ENCODE measurements at regions not wholly inside any gene's neighbourhood (a gene's known extent, or its start where the extent isn't known, plus 50 kb on each side); places are given as distances from the start of the nearest gene placed in this dataset.

- no peak for TF ChIP-seq ATF2 (CRISPR knock-in tag; IDR thresholded peaks at IDR 0.05; ENCODE audit: borderline replicate concordance, low read depth)
- no peak for TF ChIP-seq EMX1 (CRISPR knock-in tag; IDR thresholded peaks at IDR 0.05)
- no peak for TF ChIP-seq KAT7 (CRISPR knock-in tag; IDR thresholded peaks at IDR 0.05; ENCODE audit: borderline replicate concordance)
- no peak for TF ChIP-seq SMAD4 (CRISPR knock-in tag; IDR thresholded peaks at IDR 0.05)
- TF ChIP-seq MAX (CRISPR knock-in tag; IDR thresholded peaks at IDR 0.05), result no peak
- no peak for TF ChIP-seq ZNF423 (CRISPR knock-in tag; IDR thresholded peaks at IDR 0.05)
Measured at GRCh38 chr1:238186887-238187574, 296.3 kb upstream of the ZP4 start (continued).

- Mint-ChIP-seq H3K27ac (peak overlapping the region; percentile 78), H3K27me3 (ENCODE audit: low read depth) (no peaks in the 10 kb centered on the region), H3K9me3 (peaks cover 35% of the 10 kb centered on the region), H3K4me1 (peaks cover 49% of the 10 kb centered on the region), H3K36me3 (peaks cover 29% of the 10 kb centered on the region), H3K4me3 (no peak overlapping the region)
- ChIA-PET POLR2A (no interaction called here), CTCF (no interaction called here)
- ATAC-seq (peak; percentile 79), DNase-seq (ENCODE audit: low spot score) (no peak)
- TF ChIP-seq FOXK1 (CRISPR knock-in tag; IDR thresholded peaks at IDR 0.05) (no peak), TEAD4 (CRISPR knock-in tag; IDR thresholded peaks at IDR 0.05) (no peak), ZNF416 (CRISPR knock-in tag; IDR thresholded peaks at IDR 0.05) (no peak), FOXP4 (CRISPR knock-in tag; IDR thresholded peaks at IDR 0.05) (no peak), KAT7 (CRISPR knock-in tag; IDR thresholded peaks at IDR 0.05; ENCODE audit: borderline replicate concordance) (no peak), PRRX2 (CRISPR knock-in tag; IDR thresholded peaks at IDR 0.05) (no peak), MYBL2 (CRISPR knock-in tag; IDR thresholded peaks at IDR 0.05) (no peak), ZNF219 (CRISPR knock-in tag; IDR thresholded peaks at IDR 0.05; ENCODE audit: borderline replicate concordance) (no peak), FOXJ3 (CRISPR knock-in tag; IDR thresholded peaks at IDR 0.05; ENCODE audit: borderline replicate concordance) (no peak), EMX1 (CRISPR knock-in tag; IDR thresholded peaks at IDR 0.05) (no peak), NFATC4 (CRISPR knock-in tag; IDR thresholded peaks at IDR 0.05) (no peak), ATF1 (CRISPR knock-in tag; IDR thresholded peaks at IDR 0.05) (no peak)
Measured at GRCh38 chr1:238177960-238178645, 287.4 kb upstream of the ZP4 start.

GRCh38 chr1:238177351-238177750, 286.6 kb upstream of the ZP4 start:
- CTCF ChIA-PET, result no interaction called here
- Mint-ChIP-seq H3K27ac (peak overlapping the region; percentile 37; the same call in 1 of the 2 replicates), H3K9me3 (peaks cover 29% of the 10 kb centered on the region), H3K27me3 (ENCODE audit: low read depth) (no peaks in the 10 kb centered on the region), H3K36me3 (peaks cover 23% of the 10 kb centered on the region), H3K4me3 (no peak overlapping the region), H3K4me1 (peaks cover 48% of the 10 kb centered on the region)
- peak; percentile 22; the same call in 1 of the 2 replicates for ATAC-seq
- TF ChIP-seq ZNF138 (CRISPR knock-in tag; conservative IDR thresholded peaks at IDR 0.05) (no peak), HMGXB4 (CRISPR knock-in tag; IDR thresholded peaks at IDR 0.05) (no peak), KAT7 (CRISPR knock-in tag; IDR thresholded peaks at IDR 0.05; ENCODE audit: borderline replicate concordance) (no peak)
- no peak for DNase-seq (ENCODE audit: low spot score)
- POLR2A ChIA-PET, result no interaction called here
